GM12878 (cell line): ENCODE measurements at regions not wholly inside any gene's neighbourhood (a gene's known extent, or its start where the extent isn't known, plus 50 kb on each side); places are given as distances from the start of the nearest gene placed in this dataset.

ENCODE experiments used
- ATAC-seq: fragments of 200-7000 bp; cut with Tn5 transposase; 3 replicates; pipeline ENCODE4 v1.9.1; 2020; ENCODE audit warnings: mild to moderate bottlenecking, moderate library complexity
- BruUV-seq: library from RNA; stranded (reverse); fragments of 400-500 nt; replicated peaks from 2 replicates; lab custom pipeline; 2021; lab: Mats Ljungman, UMichigan
- CTCF ChIA-PET: fragments of 300-600 bp; sonication (Branson Sonifier 250); formaldehyde crosslinking; extraction: SDS; loops from one replicate; lab custom pipeline; 2021; ENCODE audit warnings: inconsistent platforms; lab: Yijun Ruan, JAX
- POLR2A ChIA-PET: fragments of 350-600 bp; formaldehyde crosslinking; extraction: SDS; loops from one replicate; lab custom pipeline; 2021; ENCODE audit warnings: inconsistent platforms; lab: Charles Lee
- RAD21 ChIA-PET: fragments of 300-600 bp; sonication (Branson Sonifier 250); formaldehyde crosslinking; loops from one replicate; lab custom pipeline; 2023; ENCODE audit warnings: antibody characterized with exemption; ENCODE audit not compliant: unreplicated experiment; lab: Charles Lee
- SMC1A ChIA-PET: fragments of 300-600 bp; sonication (Branson Sonifier 250); formaldehyde crosslinking; loops from one replicate; lab custom pipeline; 2023; ENCODE audit not compliant: unreplicated experiment, uncharacterized antibody; lab: Charles Lee
- DNase-seq: peaks from one replicate; pipeline ENCODE4 v3.0.0-alpha.2; 2011; ENCODE audit warnings: low read depth, low spot score
- FAIRE-seq: peaks from 3 replicates; lab custom pipeline; 2011; peaks lifted over from hg19 to GRCh38; lab: Jason Lieb, UNC
- H2AFZ ChIP-seq: 2 replicates; pipeline ENCODE4 v1.6.0; 2011; ENCODE audit warnings: low read depth, low read length, control low read depth; ENCODE audit not compliant: control insufficient read depth
- H3K27ac ChIP-seq: 2 replicates; pipeline ENCODE4 v1.5.1; 2011; ENCODE audit warnings: control low read depth; ENCODE audit not compliant: control insufficient read depth, insufficient read depth
- H3K27me3 ChIP-seq, 2 experiments: replicated peaks in 1 of 2; 2 replicates each; pipeline versions ENCODE4 v1.6.0 to v1.6.1; 2011; ENCODE audit warnings: low read length in 1 of 2; ENCODE audit not compliant: control insufficient read depth in 2 of 2, insufficient read depth in 2 of 2
- H3K36me3 ChIP-seq, 2 experiments: 2 replicates each; pipeline ENCODE4 v1.5.1; 2011; ENCODE audit warnings: low read length in 1 of 2; ENCODE audit not compliant: control insufficient read depth in 2 of 2, insufficient read depth in 2 of 2
- H3K4me1 ChIP-seq: 2 replicates; pipeline ENCODE4 v1.6.1; 2011; ENCODE audit warnings: mild to moderate bottlenecking, low read length, moderate library complexity, mixed read lengths; ENCODE audit not compliant: control insufficient read depth, insufficient read depth
- H3K4me2 ChIP-seq: 2 replicates; pipeline ENCODE4 v1.6.0; 2011; ENCODE audit warnings: control low read depth; ENCODE audit not compliant: control insufficient read depth, insufficient read depth
- H3K4me3 ChIP-seq: fragments of 200-600 bp; sonication (generic); 2 replicates; pipeline ENCODE4 v1.5.1; 2016
- H3K79me2 ChIP-seq: 2 replicates; pipeline ENCODE4 v1.6.0; 2011; ENCODE audit warnings: low read length; ENCODE audit not compliant: control insufficient read depth, insufficient read depth
- H3K9ac ChIP-seq: 2 replicates; pipeline ENCODE4 v1.8.0; 2011; ENCODE audit warnings: low read length, control low read depth, mixed read lengths; ENCODE audit not compliant: control insufficient read depth, insufficient read depth
- H3K9me3 ChIP-seq: replicated peaks from 3 replicates; pipeline ENCODE4 v1.5.1; 2011; ENCODE audit warnings: mild to moderate bottlenecking, low read length; ENCODE audit not compliant: control insufficient read depth, insufficient read depth
- H4K20me1 ChIP-seq: 2 replicates; pipeline ENCODE4 v1.6.0; 2011; ENCODE audit not compliant: control insufficient read depth, insufficient read depth
- BACH1 ChIP-seq: fragments of 450-650 bp; IDR thresholded peaks from 2 replicates; pipeline ENCODE4 v1.6.1; 2017; ENCODE audit warnings: mild to moderate bottlenecking, borderline replicate concordance
- CHD4 ChIP-seq: fragments of 200-600 bp; sonication (generic); IDR thresholded peaks from 2 replicates; pipeline ENCODE4 v1.6.1; 2016; ENCODE audit warnings: mild to moderate bottlenecking
- JUND ChIP-seq: IDR thresholded peaks from 2 replicates; pipeline ENCODE4 v1.6.1; 2012; ENCODE audit warnings: low read depth, mild to moderate bottlenecking, low read length, improper control_type of control experiment, moderate library complexity
- MTA2 ChIP-seq: fragments of 450-650 bp; IDR thresholded peaks from 2 replicates; pipeline ENCODE4 v1.6.1; 2016; ENCODE audit warnings: low read depth, mild to moderate bottlenecking, moderate library complexity
- NR2C1 ChIP-seq: fragments of 450-650 bp; IDR thresholded peaks from 2 replicates; pipeline ENCODE4 v1.6.1; 2017; ENCODE audit warnings: antibody characterized with exemption, mild to moderate bottlenecking, moderate library complexity
- SIX5 ChIP-seq: IDR thresholded peaks from 2 replicates; pipeline ENCODE4 v1.6.1; 2011; ENCODE audit warnings: mild to moderate bottlenecking, low read depth, low read length, moderate library complexity; ENCODE audit not compliant: severe bottlenecking
- SMAD5 ChIP-seq: IDR thresholded peaks from 2 replicates; pipeline ENCODE4 v1.6.1; 2016; ENCODE audit warnings: antibody characterized with exemption, low read depth
- SPI1 ChIP-seq: IDR thresholded peaks from 2 replicates; pipeline ENCODE4 v1.6.1; 2011; ENCODE audit warnings: low read depth, mild to moderate bottlenecking, low read length, moderate library complexity, borderline replicate concordance; ENCODE audit not compliant: insufficient read depth
- STAT3 ChIP-seq: IDR thresholded peaks from 2 replicates; pipeline ENCODE4 v1.6.1; 2011; ENCODE audit warnings: low read depth, low read length, improper control_type of control experiment
- WGBS: methylation state at CpG from one replicate; pipeline ENCODE4 v1.1.6; 2016; ENCODE audit warnings: low lambda C conversion rate; ENCODE audit not compliant: insufficient replicate concordance, insufficient coverage; ENCODE audit errors: missing lambda C conversion rate; 5-methylcytosine and 5-hydroxymethylcytosine counted together
- in situ Hi-C: fragments of 300-500 bp; cut with MboI; formaldehyde crosslinking; loops from 9 replicates; pipeline ENCODE4 v1.14.3; 2018; ENCODE audit warnings: mixed read lengths
- intact Hi-C: fragments of 100-400 bp; cut with micrococcal nuclease; formaldehyde crosslinking; loops from one replicate; pipeline ENCODE4 v1.14.2; 2022; ENCODE audit not compliant: unreplicated experiment

GRCh38 chr18:43870626-43871025 is 593.3 kb upstream of the SYT4 start (continued):
- TF ChIP-seq SIX5 (no peak), NR2C1 (no peak), CHD4 (no peak), SMAD5 (no peak), JUND (no peak)

- ChIA-PET CTCF (interaction anchor here (0.6 kb wide), 1 partner anchor 148 kb away, joined by 3 read pairs; no protein-coding TSS in a partner anchor), SMC1A (no interaction called here), POLR2A (no interaction called here), RAD21 (no interaction called here)
- Histone ChIP-seq H3K9me3 (no peaks in the 10 kb centered on the region), H2AFZ (no peak overlapping the region), H3K27me3 (no peaks in the 10 kb centered on the region), H3K4me3 (no peak overlapping the region), H3K4me1 (no peaks in the 10 kb centered on the region), H4K20me1 (no peaks in the 10 kb centered on the region), H3K9ac (no peak overlapping the region), H3K27ac (no peak overlapping the region), H3K79me2 (no peaks in the 10 kb centered on the region), H3K4me2 (no peak overlapping the region), H3K36me3 (no peaks in the 10 kb centered on the region)
- no peak for TF ChIP-seq BACH1
- no peak for TF ChIP-seq MTA2
- no peak for TF ChIP-seq SPI1
- no peak for TF ChIP-seq STAT3
- in situ Hi-C loops (no loop called here), intact Hi-C loops (no loop called here)
- BruUV-seq: no TSS peak
- ATAC-seq (no peak), DNase-seq (no peak), FAIRE-seq (no peak)
- WGBS: 2% methylated on average over 2 of the region's 2 CpGs
Observed at GRCh38 chr18:43875511-43875910, 598.2 kb upstream of the SYT4 start.
